NOMO-1 treated with dmso at 0.1 percent for 144 hours (cell line): ENCODE measurements at regions not wholly inside any gene's neighbourhood (a gene's known extent, or its start where the extent isn't known, plus 50 kb on each side); places are given as distances from the start of the nearest gene placed in this dataset.
"Not testable (repeated sequence)": the region's sequence is repeated elsewhere in the genome, so short reads cannot be mapped to it uniquely, and the experiment has no call there.

ENCODE experiments used
- DNase-seq: peaks from one replicate; lab custom pipeline; 2025; ENCODE audit not compliant: unreplicated experiment; lab: John Stamatoyannopoulos, UW

DNA sequence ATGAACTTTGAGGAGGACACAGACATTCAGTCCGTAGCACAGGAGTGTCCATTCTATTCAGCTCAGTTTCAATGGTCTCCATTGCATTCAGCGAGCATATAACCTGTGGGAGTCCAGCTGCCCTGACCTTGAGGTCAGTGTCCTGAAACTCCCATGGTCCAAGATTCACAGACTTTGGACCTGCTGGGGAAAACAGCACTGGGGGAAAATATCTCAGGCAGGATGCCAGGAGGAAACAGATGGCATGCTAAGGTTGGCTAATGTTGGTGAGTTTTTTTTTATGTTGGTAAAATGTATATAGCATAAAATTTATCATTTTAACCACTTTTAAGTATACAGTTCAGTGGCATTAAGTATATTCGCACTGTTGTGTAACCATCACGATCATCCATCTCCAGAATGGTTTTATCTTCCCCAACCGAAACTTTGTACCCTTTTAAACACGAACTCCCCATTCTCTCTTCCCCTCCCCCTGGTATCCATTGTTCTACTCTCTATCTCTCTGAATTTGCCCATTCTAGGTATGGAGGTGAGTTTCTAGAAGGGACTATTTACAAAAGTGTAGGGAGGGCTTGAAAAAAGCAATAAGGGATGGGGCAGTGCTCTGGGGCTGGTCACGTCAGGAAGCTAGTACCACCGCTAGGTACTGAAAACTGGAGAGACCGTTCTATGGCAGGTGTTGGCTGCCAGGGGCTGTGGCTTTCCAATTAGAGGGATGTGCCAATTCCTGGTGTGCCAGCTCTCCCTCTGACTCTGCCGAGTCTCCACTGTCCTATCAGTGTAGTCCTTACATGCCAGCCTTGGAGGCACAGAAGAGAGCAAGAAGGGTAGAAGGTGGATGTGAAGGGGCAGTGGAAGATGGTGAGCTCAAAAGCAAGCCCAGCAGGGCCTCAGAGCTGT, 85.3 kb downstream of the FOXD2 start:
- DNase-seq, result no peak

DNA sequence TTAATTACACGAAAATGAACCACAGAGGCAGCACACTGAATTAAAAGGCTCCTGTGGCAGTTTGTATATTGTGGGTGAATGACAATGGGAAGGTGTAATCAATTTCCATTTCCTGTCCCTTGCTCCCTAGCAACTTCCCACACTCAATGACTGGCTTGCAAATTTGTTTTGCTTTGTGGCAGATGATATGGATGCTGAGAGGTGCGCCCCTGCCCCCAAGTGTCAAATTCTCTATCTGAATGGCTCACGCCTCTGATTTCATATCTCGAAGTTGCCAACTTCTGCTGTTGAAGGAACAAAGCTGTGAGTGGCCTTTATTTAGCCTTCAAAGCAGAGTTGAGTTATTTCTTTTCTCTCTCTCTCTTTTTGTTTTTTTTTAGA, 86.0 kb downstream of the FOXD2 start:
- DNase-seq, result no peak

GRCh38 chr1:47524272-47524671, 86.4 kb downstream of the FOXD2 start:
- DNase-seq, result no peak

DNA sequence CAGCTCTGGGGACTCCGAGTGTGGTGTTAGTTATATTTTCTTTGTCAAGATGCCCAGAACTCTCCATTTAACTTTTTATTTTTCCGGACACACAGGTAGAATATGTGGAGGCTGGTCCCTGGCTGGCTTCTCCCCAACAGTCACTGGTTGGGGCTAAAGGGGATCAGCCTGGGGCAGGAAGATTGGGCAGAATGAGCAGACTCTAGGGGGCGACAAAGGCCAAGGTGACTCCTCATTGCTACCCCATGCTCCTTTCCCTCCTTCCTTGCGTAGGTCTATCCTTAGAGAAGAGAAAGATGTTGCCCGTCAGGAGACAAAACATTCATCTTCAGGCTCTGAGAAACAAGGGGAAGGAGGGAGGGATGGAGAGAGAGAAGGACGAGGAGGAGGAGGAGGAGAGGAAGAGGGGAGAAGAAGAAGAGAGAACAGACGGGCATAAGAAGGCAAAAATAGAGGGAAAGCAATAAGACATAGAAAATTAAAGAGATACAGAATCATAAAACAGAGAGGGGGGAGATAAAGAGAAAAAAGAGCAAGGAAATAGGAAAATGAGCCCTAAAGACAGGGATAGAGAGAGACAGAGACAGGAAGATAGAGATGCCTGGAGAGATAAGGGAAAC, 89.9 kb downstream of the FOXD2 start:
- no peak for DNase-seq

DNA sequence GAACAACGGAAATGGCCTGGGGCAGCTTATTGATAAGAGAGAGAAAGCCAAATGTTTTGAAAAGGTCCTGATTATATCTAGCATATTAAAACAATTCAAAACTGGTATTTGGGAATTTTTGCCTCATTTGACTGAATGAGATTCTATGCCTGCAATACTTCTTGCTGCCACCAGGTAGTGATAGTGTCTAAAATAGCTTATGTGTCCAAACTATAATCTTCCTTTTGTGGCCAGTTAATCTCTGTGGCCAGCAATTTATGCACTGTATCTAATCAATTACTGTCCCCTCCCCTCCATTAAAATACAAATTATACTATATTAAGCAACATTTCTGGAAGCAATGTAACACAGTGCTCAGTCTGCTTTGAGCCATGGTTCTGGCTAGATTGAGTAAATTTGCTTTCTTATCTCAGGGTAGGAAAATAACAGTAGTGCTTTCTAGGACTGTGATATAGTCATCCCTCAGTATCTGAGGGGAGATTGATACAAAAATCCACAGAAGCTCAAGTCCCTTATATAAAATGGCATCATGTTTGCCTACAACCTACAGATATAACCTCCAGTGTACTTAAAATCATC, 91.8 kb downstream of the FOXD2 start:
- no peak for DNase-seq

GRCh38 chr1:47532921-47533792, 95.3 kb downstream of the FOXD2 start:
- DNase-seq, result no peak

GRCh38 chr1:47533793-47534328, 96.0 kb downstream of the FOXD2 start:
- DNase-seq, result no peak

DNA sequence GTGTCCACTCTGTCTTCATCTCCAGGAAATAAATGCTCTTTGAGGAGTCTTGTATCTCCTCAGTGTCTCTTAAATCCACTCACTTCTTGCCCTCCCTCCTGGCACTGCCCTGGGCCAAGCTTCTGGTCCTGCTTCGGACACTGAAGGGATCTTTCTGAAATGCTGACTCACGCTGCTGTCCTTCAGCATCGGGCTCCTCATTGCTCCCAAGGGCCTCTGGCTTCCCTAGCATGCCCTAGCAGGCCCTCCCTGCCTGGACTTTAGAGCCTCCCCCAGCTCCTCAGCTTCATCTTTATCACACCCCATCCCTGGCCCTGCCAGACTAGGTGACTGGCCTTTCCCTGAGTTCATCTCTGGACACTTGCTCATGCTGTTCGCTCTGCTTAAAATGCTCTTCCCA, 96.6 kb downstream of the FOXD2 start:
- no peak for DNase-seq

- no peak for DNase-seq
Measured at GRCh38 chr1:47536646-47537118, 98.8 kb downstream of the FOXD2 start.

DNA sequence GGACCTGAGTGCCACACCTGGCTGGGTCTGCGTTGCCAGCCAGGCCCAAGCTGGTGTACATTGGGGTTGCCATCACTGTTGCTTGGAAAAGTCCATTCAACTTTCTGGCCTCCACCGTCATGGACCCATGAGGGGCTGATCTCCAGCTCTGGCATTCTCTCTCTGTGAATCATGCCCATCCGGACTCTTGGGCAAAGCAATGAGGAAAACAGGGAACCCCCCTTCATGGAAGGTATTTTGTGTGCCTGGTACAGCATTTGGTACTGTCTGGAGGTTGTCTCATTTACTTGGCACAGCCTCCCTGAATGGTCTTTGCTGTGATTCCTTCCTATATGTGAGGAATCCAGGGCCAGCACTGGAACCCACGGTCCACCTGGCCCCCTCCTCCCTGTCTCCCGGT, 99.4 kb downstream of the FOXD2 start:
- DNase-seq, result no peak

- no peak for DNase-seq
Measured at GRCh38 chr1:47537966-47538365, 100.1 kb downstream of the FOXD2 start.

- not testable (repeated sequence) for DNase-seq
Measured at GRCh38 chr1:47538530-47538929, 100.7 kb downstream of the FOXD2 start.

DNA sequence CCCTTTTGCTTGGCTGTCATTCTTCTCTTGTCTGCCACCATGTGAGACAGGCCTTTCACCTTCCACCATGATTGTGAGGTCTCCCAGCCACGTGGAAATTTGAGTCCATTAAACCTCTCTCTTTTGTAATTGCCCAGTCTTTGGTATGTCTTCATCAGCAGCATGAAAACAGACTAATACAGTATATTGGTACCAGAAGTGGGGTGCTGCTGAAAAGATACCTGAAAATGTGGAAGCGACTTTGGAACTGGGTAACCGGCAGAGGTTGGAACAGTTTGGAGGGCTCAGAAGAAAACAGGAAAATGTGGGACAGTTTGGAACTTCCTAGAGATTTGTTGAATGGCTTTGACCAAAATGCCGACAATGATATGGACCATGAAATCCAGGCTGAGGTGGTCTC, 103.9 kb downstream of the FOXD2 start:
- not testable (repeated sequence) for DNase-seq

DNA sequence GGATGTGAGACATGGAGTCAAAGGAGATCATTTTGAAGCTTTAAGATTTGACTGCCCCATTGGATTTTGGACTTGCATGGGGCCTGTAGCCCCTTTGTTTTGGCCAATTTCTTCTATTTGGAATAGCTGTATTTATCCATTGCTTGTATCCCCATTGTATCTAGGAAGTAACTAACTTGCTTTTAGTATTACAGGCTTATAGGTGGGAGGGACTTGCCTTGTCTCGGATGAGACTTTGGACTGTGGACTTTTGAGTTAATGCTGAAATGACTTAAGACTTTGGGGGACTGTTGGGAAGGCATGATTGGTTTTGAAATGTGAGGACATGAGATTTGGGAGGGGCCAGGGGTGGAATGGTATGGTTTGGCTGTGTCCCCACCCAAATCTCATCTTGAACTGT, 105.2 kb downstream of the FOXD2 start:
- DNase-seq, result not testable (repeated sequence)

GRCh38 chr1:47545912-47546483, 108.2 kb downstream of the FOXD2 start:
- no peak for DNase-seq

DNA sequence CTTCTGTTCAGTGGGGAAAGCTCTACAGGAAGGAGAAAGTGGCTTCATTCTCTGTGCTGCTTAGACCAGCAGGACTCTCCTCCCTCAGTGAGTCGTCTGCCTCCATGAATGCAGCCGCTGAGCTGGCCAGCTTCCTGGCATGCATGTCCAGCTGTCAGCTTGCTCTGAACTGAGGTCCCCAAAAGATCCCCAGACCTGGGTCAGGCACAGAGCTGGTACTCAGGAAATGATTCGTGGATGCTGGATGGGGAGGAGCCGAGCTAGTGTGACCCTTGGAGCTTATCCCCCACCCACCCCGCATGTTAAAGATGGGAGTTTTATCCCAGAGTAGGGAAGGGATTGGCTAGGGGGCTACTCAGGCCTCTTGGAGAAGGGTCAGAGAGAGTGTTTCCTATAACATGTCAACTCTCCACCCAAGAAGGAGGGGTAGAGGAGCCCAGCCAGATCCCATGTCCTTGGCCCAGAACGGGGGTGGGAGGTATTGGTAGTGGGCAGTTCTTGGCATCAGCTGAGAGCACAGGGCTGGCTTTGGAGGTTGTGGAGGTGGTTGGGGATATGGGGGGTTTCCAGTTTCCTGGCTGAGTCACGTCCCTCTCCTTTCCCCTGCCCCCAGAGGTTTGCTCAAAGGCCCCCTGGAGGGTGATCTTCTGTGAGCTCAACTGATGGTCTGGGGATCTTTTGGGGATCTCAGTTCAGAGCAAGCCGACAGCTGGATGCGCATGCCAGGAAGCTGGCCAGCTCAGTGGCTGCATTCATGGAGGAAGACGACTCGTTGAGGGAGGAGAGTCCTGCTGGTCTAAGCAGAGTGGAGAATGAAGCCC, 110.1 kb downstream of the FOXD2 start:
- no peak for DNase-seq

DNA sequence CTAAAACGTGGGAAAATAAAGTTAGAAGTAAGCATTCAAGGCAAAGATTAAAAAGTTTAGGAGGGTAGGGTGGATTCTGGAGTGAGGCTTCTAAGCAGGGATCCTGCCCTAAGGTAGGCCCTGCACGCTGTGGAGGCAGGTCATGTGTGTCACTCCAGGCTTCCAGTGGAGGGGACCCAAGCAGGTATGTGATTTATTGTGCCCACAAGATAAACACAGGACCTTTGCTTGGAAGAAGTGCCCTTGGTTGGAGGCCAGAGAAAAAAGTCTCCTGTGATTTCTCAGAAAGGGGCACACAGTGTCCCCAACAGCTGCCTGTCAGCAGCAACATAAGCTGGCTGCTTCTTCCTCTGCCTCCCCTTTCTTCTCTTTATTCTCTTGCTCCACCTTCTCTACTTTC, 110.8 kb downstream of the FOXD2 start:
- no peak for DNase-seq

- no peak for DNase-seq
Measured at GRCh38 chr1:47549532-47549931, 111.7 kb downstream of the FOXD2 start.

DNA sequence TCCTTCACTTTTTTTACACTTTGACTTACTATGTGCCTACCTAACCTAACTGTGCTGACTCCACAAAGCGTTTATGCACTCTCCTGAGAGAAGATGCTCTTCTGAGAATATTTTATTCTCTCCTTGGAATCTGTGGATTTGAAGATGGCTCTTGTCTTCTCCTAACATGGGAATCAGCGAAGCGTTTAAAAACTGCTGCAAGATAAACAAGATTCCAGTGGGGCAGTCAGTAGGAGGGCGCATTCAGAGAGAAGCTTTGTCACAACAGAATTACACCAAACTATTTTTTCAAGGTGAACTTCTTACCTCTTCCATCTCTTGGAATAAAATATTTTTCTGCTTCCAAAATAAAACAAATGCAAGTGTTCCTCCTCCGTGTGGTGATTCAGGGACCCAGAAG, 113.1 kb downstream of the FOXD2 start:
- DNase-seq, result no peak
